Loucy (cell line): ENCODE measurements at regions not wholly inside any gene's neighbourhood (a gene's known extent, or its start where the extent isn't known, plus 50 kb on each side); places are given as distances from the start of the nearest gene placed in this dataset.

Experiments
- H2AFZ ChIP-seq: fragments of 200-600 bp; sonication (generic); 2 replicates; pipeline ENCODE4 v1.6.0; 2016; ENCODE audit warnings: antibody characterized with exemption, mild to moderate bottlenecking, low read length, moderate library complexity
- H3F3A ChIP-seq: fragments of 200-600 bp; 2 replicates; pipeline ENCODE4 v1.6.0; 2016; ENCODE audit warnings: antibody characterized with exemption, low read depth, mild to moderate bottlenecking
- H3K27me3 ChIP-seq: fragments of 200-600 bp; sonication (generic); 2 replicates; pipeline ENCODE4 v1.6.1; 2014; ENCODE audit warnings: low read length, mild to moderate bottlenecking; ENCODE audit not compliant: insufficient read depth, poor library complexity, severe bottlenecking
- H3K36me3 ChIP-seq: fragments of 200-600 bp; sonication (generic); 2 replicates; pipeline ENCODE4 v1.6.1; 2016; ENCODE audit warnings: low read length; ENCODE audit not compliant: insufficient read depth
- H3K4me1 ChIP-seq: fragments of 200-600 bp; sonication (generic); 2 replicates; pipeline ENCODE4 v1.5.1; 2014; ENCODE audit warnings: low read length, mild to moderate bottlenecking; ENCODE audit not compliant: insufficient read depth, poor library complexity, severe bottlenecking
- H3K4me2 ChIP-seq: fragments of 200-600 bp; sonication (generic); 2 replicates; pipeline ENCODE4 v1.6.0; 2014; ENCODE audit warnings: antibody characterized with exemption, low read length, low read depth, mild to moderate bottlenecking; ENCODE audit not compliant: poor library complexity, severe bottlenecking
- H3K4me3 ChIP-seq: fragments of 200-600 bp; sonication (generic); 2 replicates; pipeline ENCODE4 v1.5.1; 2014; ENCODE audit warnings: low read length, mild to moderate bottlenecking, mixed read lengths; ENCODE audit not compliant: poor library complexity, severe bottlenecking
- H3K79me2 ChIP-seq: fragments of 200-600 bp; sonication (generic); 2 replicates; pipeline ENCODE4 v1.6.1; 2014; ENCODE audit warnings: low read length; ENCODE audit not compliant: insufficient read depth
- H3K9ac ChIP-seq: fragments of 200-600 bp; sonication (generic); 2 replicates; pipeline ENCODE4 v1.6.0; 2014; ENCODE audit warnings: mild to moderate bottlenecking, low read depth, low read length, moderate library complexity; ENCODE audit not compliant: poor library complexity, severe bottlenecking
- H3K9me2 ChIP-seq: fragments of 200-600 bp; sonication (generic); replicated peaks from 2 replicates; pipeline ENCODE4 v1.6.1; 2016; ENCODE audit warnings: low read depth, low read length, mixed read lengths
- H3K9me3 ChIP-seq: fragments of 200-600 bp; sonication (generic); 2 replicates; pipeline ENCODE4 v1.6.1; 2014; ENCODE audit warnings: mild to moderate bottlenecking, antibody characterized with exemption, low read length, low read depth; ENCODE audit not compliant: insufficient read depth
- H4K20me1 ChIP-seq: fragments of 200-600 bp; sonication (generic); 2 replicates; pipeline ENCODE4 v1.6.0; 2014; ENCODE audit warnings: antibody characterized with exemption, low read length, mild to moderate bottlenecking; ENCODE audit not compliant: insufficient read depth, poor library complexity, severe bottlenecking
- CTCF ChIP-seq: fragments of 200-600 bp; sonication (generic); conservative IDR thresholded peaks from 2 replicates; pipeline ENCODE4 v1.5.1; 2014; ENCODE audit warnings: mild to moderate bottlenecking, antibody characterized with exemption, low read length
- EZH2phosphoT487 ChIP-seq: fragments of 200-600 bp; IDR thresholded peaks from 2 replicates; pipeline ENCODE4 v1.6.1; 2018; ENCODE audit warnings: antibody characterized with exemption, mild to moderate bottlenecking, moderate library complexity, borderline replicate concordance

- Histone ChIP-seq H3K27me3 (no peaks in the 10 kb centered on the region), H3K9ac (no peak overlapping the region), H3K36me3 (no peaks in the 10 kb centered on the region), H3F3A (no peaks in the 10 kb centered on the region), H2AFZ (no peak overlapping the region), H3K79me2 (no peaks in the 10 kb centered on the region), H3K9me3 (no peaks in the 10 kb centered on the region), H4K20me1 (no peaks in the 10 kb centered on the region), H3K4me1 (no peaks in the 10 kb centered on the region), H3K9me2 (no peaks in the 10 kb centered on the region), H3K4me2 (no peak overlapping the region), H3K4me3 (no peak overlapping the region)
- TF ChIP-seq CTCF, result no peak
- TF ChIP-seq EZH2phosphoT487, result no peak
These were observed 193.4 kb upstream of the CDYL start for GRCh38 chr6:4582506-4583417.

GRCh38 chr6:4581468-4582385 is 194.5 kb upstream of the CDYL start:
- Histone ChIP-seq H3K4me3 (no peak overlapping the region), H3K36me3 (no peaks in the 10 kb centered on the region), H3K9me2 (no peaks in the 10 kb centered on the region), H3K9ac (no peak overlapping the region), H3K4me2 (no peak overlapping the region), H3K27me3 (no peaks in the 10 kb centered on the region), H3K79me2 (no peaks in the 10 kb centered on the region), H3K4me1 (no peaks in the 10 kb centered on the region), H2AFZ (no peak overlapping the region), H3K9me3 (no peaks in the 10 kb centered on the region), H4K20me1 (no peaks in the 10 kb centered on the region), H3F3A (no peaks in the 10 kb centered on the region)
- no peak for TF ChIP-seq CTCF
- TF ChIP-seq EZH2phosphoT487, result no peak

- no peak overlapping the region for H3K9ac ChIP-seq
- H3K9me2 ChIP-seq, result no peaks in the 10 kb centered on the region
- no peaks in the 10 kb centered on the region for H3K79me2 ChIP-seq
- TF ChIP-seq EZH2phosphoT487 (no peak), CTCF (no peak)
- H3K9me3 ChIP-seq, result no peaks in the 10 kb centered on the region
- H3K36me3 ChIP-seq, result no peaks in the 10 kb centered on the region
- H3F3A ChIP-seq, result no peaks in the 10 kb centered on the region
- H2AFZ ChIP-seq, result no peak overlapping the region
- no peak overlapping the region for H3K4me3 ChIP-seq
- H3K27me3 ChIP-seq, result no peaks in the 10 kb centered on the region
- H3K4me1 ChIP-seq, result no peaks in the 10 kb centered on the region
- no peak overlapping the region for H3K4me2 ChIP-seq
- H4K20me1 ChIP-seq, result no peaks in the 10 kb centered on the region
These were observed 195.8 kb upstream of the CDYL start for GRCh38 chr6:4580361-4580760.
